Activated naive CD4-positive, alpha-beta T cell treated with anti-CD3 and anti-CD28 coated beads, Interleukin-2, amount 50 U/mL, for 16 hours (primary cell): ENCODE measurements at regions not wholly inside any gene's neighbourhood (a gene's known extent, or its start where the extent isn't known, plus 50 kb on each side); places are given as distances from the start of the nearest gene placed in this dataset.
"Not testable (repeated sequence)": the region's sequence is repeated elsewhere in the genome, so short reads cannot be mapped to it uniquely, and the experiment has no call there.

Experiments
- DNase-seq: peaks from one replicate; pipeline ENCODE4 v3.0.0-alpha.2; 2020

- no peak for DNase-seq
Measured at GRCh38 chr3:72082776-72083462, 298.0 kb upstream of the PROK2 start.

GRCh38 chr3:72082186-72082715 is 297.3 kb upstream of the PROK2 start:
- DNase-seq: no peak

GRCh38 chr3:72081471-72082185 is 296.7 kb upstream of the PROK2 start:
- DNase-seq: no peak

DNA sequence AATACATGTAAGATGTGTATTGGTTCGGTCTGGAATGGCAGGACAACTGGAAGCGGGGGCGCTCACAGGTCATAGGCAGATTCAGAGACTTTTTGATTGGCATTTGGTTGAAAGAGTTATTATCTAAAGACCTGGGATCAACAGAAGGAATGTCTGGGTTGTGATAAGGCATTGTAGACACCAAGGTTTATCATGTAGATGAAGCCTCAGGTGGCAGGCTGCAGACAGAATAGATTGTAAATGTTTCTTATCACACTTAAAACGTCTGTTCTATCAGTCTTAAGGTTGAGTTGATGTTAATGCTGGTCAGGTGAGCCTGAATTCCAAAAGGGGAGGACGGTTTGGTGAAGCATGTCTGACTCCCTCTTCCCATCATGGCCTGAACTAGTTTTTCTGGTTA is 295.9 kb upstream of the PROK2 start:
- no peak for DNase-seq

DNA sequence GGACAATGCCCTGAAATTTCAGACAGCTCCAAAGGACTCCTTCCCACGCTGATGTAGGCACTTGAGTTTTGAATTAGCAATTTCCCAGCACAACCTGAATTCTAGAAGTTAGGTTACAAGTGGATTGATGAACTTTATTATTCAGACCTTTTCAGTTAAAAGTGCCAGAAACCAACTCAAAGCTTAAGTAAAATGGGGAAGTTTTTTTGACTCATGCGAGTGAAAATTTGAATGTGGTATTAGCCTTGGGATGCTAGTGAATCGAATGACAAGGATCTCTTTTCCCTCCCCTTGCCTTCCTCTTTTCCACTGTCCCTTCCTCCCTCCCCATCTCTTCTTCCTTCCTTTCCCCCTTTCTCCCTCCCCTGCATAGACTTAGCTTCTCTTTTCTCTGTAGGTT is 295.1 kb upstream of the PROK2 start:
- DNase-seq: no peak

DNA sequence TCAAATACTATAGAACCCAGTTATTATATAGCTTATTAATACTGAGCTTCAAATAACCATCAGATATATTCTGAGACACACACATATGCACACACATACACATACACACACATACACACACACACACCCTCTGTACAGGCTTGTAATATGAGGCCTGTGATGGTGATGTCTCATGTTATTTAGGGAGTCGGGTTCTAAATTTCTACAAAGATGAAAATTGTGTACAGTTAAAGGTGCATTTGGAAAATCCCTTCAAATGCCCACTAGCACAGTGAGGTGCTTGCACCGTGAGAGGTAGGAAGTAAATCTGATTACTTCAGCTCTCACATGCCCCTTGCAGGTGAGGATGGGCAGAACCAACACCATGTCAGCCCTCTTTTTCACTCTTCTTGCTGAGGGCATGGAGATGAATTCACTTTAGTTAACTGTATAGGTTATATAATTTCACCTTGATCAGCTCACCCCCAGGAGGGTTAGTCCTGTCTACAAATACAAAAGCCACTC is 294.5 kb upstream of the PROK2 start:
- DNase-seq: no peak

DNA sequence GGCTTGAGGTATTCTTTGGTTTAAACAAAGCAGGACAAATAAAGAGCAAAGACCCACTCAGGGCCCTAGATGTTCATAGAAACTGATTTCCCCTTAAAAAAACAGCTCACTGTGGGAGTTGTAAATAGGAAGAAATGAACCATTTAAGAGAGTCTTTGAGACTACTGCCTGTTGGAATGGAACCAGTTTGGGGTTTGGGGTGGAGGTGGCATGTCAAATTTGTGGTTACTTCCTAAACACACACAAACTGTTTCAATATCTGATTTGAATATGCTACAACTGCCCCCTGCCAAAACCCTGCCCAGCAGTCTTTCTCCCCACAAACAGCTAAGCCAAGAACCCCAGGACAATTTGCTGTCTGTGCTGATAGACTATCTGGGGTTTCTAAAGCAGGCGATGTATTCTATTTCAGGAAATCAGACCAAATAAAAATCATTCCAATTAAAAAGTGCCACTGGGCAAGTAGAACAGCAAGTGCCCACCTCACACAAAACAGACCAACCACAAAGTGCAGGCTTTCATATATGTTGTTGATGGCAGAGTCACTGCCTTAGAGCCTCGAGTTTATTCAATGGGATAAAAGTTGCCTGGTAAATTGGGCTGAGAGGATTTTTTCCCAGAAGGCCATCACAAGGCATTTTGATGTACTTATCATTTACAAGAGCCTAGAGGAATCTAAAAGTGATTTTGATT is 293.9 kb upstream of the PROK2 start:
- no peak for DNase-seq

- no peak for DNase-seq
Measured at GRCh38 chr3:72077473-72078259, 292.7 kb upstream of the PROK2 start.

GRCh38 chr3:72075848-72076247 is 290.9 kb upstream of the PROK2 start:
- not testable (repeated sequence) for DNase-seq

- DNase-seq: no peak
Measured at GRCh38 chr3:72071624-72072023, 286.7 kb upstream of the PROK2 start.

DNA sequence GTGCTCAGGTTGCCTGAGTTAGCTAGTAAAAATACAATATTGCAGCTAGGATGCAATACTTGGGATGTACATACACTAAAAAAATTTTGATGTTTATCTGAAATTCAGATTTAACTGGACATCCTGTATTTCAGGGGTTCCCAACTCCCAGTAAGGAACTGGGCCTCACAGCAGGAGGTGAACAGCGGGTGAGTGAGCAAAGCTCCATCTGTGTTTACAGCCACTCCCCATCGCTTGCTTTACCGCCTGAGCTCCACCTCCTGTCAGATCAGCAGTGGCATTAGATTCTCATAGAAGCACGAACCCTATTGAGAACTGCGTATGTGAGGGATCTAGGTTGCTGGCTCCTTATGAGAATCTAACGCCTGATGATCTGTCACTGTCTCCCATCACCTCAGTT is 285.1 kb upstream of the PROK2 start:
- DNase-seq: no peak

- DNase-seq: no peak
Measured at GRCh38 chr3:72069543-72069942, 284.6 kb upstream of the PROK2 start.

- no peak for DNase-seq
Measured at GRCh38 chr3:72068621-72069020, 283.7 kb upstream of the PROK2 start.

DNA sequence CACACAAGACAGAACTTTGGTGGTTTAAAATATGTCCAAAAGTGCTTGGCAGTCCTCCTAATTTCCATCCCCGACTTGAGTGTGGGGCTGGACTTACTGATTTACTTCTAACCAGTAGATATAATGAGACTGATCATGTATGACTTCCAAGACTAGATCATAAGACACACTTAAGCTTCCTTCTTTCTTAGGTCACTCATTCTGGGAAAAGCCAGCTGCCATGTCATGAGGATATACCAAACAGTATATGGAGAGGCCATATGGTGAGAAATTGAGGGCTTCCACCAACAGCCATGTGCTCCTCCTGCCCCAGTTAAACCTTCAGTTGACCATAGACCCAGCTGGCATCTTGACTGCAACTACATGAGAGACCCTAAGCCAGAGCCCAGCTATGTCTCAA is 282.8 kb upstream of the PROK2 start:
- no peak for DNase-seq

DNA sequence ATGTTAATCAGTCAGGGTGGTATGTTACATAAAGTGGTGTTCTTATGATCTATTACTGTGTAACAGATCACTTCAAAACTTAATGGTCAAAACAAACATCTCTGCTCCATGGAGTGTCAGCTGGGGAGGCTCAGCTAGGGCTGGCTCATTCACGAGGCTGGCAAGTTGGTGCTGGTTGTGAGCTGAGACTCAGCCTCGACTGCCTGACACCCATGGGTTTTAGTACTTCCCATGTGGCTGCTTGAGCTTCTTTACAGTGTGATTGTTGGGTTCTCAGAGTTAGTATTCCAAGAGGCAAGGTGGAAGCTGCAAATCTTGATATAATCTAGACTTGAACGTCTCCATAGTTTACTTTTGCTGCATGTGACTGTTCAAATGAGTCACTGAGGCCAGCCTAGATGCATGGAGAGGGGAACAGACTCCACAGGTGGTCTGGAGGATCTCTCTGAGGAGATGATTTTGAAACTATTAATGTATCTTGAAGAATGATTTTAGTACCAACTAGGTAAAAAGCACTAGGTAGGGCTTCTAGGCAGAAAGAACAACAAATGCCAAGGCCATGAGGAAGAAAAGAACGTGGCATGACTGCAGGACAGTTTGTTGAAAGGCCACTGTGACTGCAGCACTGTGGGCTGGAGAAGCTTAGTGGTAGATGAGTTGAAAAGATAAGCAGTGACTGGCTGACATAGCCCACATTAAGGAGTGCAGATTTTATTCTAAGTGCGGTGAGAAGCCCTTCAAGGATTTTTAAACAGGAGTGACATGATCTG is 281.1 kb upstream of the PROK2 start:
- no peak for DNase-seq

GRCh38 chr3:72065236-72065635 is 280.3 kb upstream of the PROK2 start:
- no peak for DNase-seq

GRCh38 chr3:72064727-72065126 is 279.8 kb upstream of the PROK2 start:
- not testable (repeated sequence) for DNase-seq

DNA sequence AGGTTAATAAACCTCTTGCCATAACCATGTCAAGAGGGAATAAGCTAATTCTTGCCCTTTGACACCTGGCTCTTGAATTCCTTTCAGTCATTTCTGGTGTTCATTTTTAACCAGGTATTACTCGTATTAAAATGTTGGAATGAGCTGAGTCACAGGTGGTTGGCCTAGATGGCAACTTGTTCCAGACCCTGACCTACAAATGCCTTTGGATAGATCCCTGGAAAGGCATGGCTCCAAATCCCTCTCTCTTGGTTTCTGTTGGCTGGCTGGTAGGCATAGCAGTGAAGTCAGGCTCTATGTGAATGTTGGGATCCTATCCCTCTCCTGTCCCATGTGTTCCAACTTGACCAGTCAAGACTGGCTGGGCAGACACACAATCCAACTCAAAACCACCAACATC is 277.1 kb upstream of the PROK2 start:
- no peak for DNase-seq

GRCh38 chr3:72060447-72061034 is 275.6 kb upstream of the PROK2 start:
- no peak for DNase-seq

DNA sequence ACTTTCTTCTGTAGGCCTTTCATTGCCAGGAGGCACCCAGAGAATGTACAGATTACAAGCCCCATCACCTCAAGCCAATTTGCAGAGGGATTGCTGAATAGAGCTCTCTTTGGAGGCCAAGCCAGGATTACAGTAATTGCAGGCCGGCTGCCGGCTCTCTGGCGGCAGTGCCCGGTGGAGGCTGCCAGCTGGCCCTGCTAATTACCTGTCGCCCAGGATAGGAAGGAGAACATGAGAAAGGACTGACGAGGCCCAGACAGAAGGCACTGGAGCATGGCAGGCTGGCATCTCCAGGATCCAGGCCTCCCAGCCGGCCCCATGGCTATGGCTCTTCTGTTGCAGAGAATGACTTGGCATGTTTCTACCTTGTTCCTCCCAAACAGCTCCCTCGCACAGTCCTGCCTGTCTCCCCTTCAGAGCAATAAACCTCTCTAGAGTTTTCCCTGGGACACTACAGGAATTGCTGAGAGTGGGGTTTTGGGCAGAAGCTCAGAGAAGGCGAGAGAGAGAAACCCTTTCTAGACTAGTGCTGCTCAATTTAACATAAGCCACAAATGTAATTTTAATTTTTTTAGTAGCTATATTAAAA is 273.6 kb upstream of the PROK2 start:
- DNase-seq: no peak

DNA sequence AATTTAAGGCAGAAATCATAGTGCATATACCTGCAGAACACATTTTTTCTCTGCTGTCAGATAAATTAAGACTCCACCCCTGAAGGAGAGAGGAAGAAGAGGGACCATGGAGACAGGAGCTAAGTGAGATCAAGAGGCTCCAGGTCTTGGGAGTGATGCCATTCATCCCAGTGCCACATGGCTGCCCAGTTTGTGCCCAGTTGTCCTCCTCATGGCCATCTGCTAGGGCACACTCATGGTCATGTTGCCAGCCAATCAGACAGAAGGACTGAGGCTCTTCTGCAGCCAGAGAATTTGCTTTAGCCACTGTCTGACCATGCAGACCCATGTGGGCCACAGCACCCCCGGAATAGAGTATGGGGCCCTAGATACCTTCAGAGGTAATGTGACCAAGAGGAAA is 270.5 kb upstream of the PROK2 start:
- DNase-seq: no peak
